Head of caudate nucleus (tissue), 42 donors: ENCODE measurements at regions not wholly inside any gene's neighbourhood (a gene's known extent, or its start where the extent isn't known, plus 50 kb on each side); places are given as distances from the start of the nearest gene placed in this dataset.
A peak's percentile ranks its signal among the peaks of the same experiment; 100 is the strongest.
"Not testable (repeated sequence)": the region's sequence is repeated elsewhere in the genome, so short reads cannot be mapped to it uniquely, and the experiment has no call there.

Experiments used
- DNase-seq, 42 donors: peaks; one replicate each; pipeline versions ENCODE4 v3.0.0 to v3.0.0-alpha.2; 2020 to 2021; ENCODE audit warnings: mixed read lengths in 7 of 42
- intact Hi-C: fragments of 100-400 bp; cut with DNase I; formaldehyde crosslinking; loops from one replicate; pipeline ENCODE4 v1.15.0; 2022

DNA sequence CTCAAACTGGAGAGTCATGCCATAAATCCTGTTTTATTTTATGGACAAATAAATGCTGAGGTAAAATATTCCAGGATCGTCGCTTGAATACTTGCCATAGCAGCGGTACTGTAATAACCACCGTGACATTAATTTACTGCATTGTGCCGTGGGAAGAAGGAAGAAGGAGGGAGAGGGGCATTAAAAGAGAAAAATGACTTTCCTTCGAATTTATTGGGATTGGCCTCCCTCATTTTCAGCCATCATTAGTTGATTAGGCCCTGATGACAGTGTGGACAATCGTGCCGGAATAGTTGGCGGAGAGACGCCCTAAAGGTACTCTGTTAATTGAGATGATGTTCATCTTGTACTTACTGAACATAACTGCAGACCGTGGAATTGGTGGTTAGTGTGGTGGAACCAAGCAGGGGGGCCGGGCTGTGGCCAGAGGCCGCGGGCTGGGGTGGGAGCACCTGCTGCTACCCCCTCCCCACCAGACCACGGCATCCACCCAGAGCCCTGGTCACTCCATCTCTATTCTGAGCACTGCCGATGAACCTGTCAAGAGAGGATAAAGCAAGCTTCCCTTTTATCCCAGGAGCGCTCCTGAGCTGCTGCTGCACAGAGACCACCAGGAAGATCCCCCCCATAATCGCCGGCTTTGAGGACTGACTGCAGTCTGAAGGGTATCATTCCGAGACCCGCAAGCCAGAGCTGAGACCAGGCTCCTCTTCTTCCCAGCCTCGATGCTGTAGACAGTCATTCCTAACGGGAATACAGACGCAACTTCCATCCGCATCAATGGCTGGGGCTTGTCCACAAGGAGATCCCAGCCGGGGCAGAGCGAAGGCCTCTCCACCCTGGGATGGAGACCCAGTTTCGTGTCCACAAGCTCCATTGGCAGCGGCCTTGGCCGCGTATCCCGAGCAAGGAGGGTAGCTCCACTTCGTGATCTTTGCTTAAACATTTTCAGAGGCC, 168.3 kb upstream of the TSHZ3 start:
- intact Hi-C loops, result no loop called here
- DNase-seq, result peak in 2 of 42 donors; percentile 1 to 31

- DNase-seq, result peak in 2 of 42 donors; percentile 22 to 24
- intact Hi-C loops, result no loop called here
These were observed 169.2 kb upstream of the TSHZ3 start for GRCh38 chr19:31518216-31519020.

DNA sequence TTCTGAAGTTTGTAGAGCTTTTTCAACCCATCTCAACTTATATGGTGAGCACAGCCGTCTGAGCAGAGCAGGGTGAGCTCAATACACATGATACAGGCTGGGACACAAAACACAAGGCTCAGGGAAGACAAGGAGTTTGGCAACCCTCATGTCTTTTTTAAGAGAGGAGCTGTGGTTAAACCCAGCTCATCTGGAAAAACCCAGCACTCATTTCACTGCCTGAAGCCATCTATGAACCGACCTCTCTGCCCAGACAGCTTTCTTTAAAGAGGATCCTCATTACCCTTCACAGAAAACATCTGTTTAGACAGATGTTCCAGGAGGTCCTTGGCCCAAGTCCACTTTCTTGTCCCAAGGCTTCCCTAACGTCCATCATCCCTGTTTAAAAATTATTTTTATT, 170.0 kb upstream of the TSHZ3 start:
- intact Hi-C loops, result no loop called here
- peak in 1 of 42 donors; percentile 17 for DNase-seq

DNA sequence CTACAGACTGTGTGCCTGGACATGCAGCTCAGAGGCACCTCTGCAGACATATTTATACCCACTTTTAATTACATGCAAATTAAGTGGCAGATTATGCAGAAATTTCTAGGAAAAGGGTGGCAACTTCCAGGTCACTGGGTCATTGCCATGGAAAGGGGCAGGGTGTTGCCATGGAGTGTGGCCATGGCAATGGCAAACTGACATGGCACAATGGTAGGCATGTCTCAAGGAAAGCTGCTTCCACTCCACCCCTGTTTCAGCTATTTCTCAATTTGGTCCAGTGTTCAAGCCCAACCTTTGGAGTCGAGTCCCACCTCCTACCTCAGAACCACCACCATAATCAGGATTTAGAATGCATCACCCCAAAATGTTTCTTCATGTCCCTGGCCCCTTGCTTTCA, 170.7 kb upstream of the TSHZ3 start:
- DNase-seq, result peak in 1 of 42 donors; percentile 7
- intact Hi-C loops, result no loop called here

- intact Hi-C loops, result no loop called here
- DNase-seq, result no peak
These were observed 171.4 kb upstream of the TSHZ3 start for GRCh38 chr19:31520633-31521032.

DNA sequence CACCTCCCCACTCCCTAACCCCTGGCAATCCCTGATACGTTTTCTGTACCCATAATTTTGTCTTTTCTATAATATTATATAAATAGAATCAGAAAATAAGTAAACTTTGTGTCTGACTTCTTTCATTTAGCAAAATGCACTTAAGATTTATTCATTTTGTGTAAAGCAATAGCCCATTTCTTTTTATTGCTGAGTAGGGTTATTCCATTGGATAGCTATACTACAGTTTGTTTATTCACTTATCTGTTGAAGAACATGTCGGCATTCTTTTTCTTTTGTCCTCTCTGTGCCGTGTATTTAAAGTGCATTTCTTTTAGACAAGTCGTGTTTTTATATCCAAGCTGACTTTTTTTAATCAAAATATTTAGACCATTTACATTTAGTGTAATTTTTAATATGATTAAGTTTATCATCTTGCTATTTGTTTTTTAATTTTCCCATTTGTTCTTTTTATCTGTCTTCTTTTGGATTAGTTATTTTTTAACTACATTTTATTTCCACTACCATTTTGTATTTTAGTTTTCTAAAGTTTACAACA, 176.4 kb upstream of the TSHZ3 start:
- no peak for DNase-seq
- intact Hi-C loops, result no loop called here

DNA sequence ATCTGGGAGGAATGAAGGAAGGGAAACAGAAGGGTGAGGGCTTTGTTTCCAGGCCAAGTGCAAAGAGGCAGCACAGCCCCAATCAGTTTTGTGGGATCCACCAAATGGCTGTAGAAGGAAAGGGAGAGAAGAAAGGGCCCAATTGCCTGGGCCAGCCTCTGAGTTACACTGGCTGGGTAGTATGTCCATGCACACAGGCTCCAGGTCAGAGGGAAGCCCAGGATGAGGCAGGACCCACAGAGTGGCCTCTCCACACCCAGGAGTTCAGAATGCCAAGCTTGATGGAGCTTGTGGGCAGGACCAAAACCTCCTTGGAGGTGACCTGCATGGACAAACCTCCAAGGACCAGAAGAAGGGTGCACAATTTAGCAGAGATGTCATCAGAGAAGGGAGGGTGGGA, 178.2 kb upstream of the TSHZ3 start:
- intact Hi-C loops, result no loop called here

GRCh38 chr19:31528261-31528660, 179.0 kb upstream of the TSHZ3 start:
- intact Hi-C loops, result no loop called here
- peak in 2 of 42 donors; percentile 2 to 12 for DNase-seq

More for the DNA sequence above, 178.2 kb upstream of the TSHZ3 start:
- DNase-seq, result peak in 2 of 42 donors; percentile 1 to 19

DNA sequence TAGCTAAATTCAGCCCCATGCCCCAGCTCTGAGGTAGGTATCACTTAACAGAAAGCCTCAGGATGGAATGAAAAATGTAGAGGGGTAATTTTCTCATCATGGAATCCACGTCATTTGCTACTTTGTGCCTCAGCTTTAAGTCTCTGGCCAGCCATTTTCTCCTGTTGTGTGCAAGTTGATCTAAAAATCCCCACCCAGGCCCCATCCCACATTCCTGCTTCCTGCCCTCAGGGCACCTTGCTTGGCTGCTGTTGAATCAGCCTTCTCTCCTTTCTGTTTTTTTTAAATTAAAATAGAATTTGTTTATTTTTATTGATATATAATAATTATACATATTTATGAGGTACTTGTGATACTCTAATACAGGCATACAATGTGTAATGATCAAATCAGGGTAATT, 179.9 kb upstream of the TSHZ3 start:
- peak in 2 of 42 donors; percentile 1 to 25 for DNase-seq
- intact Hi-C loops, result no loop called here

GRCh38 chr19:31530781-31531180, 181.5 kb upstream of the TSHZ3 start:
- DNase-seq, result peak in 1 of 42 donors; percentile 3
- intact Hi-C loops, result no loop called here

GRCh38 chr19:31531326-31531725, 182.1 kb upstream of the TSHZ3 start:
- DNase-seq, result peak in 1 of 42 donors; percentile 3
- intact Hi-C loops, result no loop called here

- peak in 2 of 42 donors; percentile 4 to 31 for DNase-seq
- intact Hi-C loops, result no loop called here
These were observed 182.8 kb upstream of the TSHZ3 start for GRCh38 chr19:31532034-31532433.

GRCh38 chr19:31533114-31533513, 183.9 kb upstream of the TSHZ3 start:
- peak in 2 of 42 donors; percentile 12 to 21 for DNase-seq
- intact Hi-C loops, result no loop called here

GRCh38 chr19:31534231-31534630, 185.0 kb upstream of the TSHZ3 start:
- DNase-seq, result peak in 3 of 42 donors; percentile 3 to 27 (median 9)
- intact Hi-C loops, result no loop called here

DNA sequence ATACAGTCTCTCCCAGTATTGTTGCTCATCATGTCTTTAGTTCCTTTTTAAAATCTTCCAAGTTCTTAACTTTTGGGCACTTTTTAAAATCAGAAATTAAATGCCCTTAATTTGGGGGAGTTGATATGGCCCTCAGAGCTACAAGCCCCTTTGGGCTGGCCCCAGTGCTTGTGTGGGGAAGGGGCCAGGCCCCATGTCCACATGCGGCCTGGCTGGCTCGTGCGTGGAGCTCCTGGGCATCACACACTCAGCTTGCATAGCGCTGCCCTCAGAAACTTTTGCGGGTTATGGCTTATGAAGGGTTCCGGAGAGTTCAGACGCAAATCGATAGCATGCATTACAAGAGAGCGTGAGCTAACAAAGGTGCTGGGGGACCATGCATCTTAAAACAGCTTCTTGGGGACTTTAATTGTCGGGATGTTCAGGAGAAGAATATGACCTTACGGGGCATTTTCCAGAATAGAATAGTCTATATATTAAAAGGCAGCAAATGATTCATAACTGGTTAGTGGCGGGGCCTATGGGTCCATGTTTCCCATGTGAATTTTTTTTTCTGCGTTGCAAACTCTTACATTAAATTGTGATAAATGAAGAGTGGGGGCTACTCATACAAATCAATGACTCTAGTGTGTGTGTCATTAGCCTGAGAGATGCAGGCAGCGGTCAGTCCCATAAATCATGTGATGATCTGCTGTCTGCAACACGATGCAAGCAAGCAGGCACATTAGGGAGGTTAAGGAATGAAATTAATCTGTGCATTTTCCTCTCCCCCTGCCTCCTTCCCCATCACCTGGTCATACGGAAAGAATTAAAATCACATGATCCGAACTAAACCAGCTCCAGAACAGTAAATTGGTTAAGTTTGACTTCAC, 185.8 kb upstream of the TSHZ3 start:
- peak in 3 of 42 donors; percentile 4 to 31 (median 8) for DNase-seq

DNA sequence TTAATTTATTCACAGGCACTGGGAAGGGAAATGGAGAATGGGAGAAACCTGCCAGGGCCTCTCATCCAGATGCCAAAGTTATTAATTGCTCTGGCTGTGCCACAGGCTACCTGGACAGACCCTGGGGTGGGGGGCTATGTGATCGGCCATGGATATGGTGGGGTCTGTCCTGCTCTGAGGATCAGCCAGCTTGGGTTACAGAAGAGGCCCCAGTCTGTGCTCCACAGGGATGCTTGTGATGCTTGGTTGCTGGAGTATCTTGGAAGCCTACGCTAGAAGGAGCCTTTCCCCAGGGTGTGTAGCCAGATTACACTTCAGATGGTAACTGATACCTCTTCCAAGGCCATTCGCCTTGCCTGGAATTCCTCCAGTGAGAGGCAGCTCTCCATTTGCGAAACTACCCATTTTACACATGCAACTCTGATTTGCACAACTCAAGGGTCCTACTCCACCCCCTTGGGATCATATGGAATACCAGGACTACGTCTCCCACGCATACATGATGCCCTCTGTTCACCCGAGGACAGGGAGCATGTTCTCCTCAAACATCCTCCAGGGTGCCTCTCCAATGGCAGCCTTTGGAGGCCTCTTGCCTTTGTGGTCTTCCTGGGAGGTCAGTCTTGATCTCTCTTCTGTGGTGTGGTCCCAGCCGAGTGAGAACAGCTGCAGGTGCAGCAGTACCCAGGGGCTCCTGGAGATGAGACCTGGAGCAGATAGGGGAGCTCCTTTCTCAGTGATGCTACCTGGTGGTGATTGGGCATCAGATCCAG, 186.6 kb upstream of the TSHZ3 start:
- intact Hi-C loops, result no loop called here
- peak in 3 of 42 donors; percentile 1 to 28 (median 25) for DNase-seq

More for the DNA sequence above, 185.8 kb upstream of the TSHZ3 start:
- intact Hi-C loops, result no loop called here

DNA sequence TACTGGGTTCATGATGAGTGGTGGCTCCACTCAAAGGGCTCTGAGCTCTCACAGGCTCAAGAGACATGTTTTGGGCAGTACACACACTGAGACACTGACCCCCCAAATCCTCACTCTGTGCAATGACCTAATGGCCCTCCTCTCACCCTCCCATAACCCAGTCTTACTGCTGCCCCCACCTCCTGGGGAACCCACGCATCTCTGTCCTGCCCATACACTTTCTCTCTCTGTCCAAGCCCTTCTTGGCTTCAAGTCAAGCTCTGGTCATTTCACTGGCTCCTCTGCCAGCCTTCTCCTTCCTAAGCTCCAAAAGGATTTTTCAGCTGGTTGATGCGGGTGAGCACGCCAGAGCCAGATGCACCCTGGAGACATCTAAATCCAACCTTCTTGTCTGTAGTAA, 187.9 kb upstream of the TSHZ3 start:
- intact Hi-C loops, result no loop called here
- peak in 3 of 42 donors; percentile 3 to 31 (median 17) for DNase-seq

GRCh38 chr19:31537902-31538301, 188.7 kb upstream of the TSHZ3 start:
- peak in 3 of 42 donors; percentile 2 to 19 (median 7) for DNase-seq
- intact Hi-C loops, result not testable (repeated sequence)
